ENCODE measurements at regions not wholly inside any gene's neighbourhood (a gene's known extent, or its start where the extent isn't known, plus 50 kb on each side); places are given as distances from the start of the nearest gene placed in this dataset.

DNA sequence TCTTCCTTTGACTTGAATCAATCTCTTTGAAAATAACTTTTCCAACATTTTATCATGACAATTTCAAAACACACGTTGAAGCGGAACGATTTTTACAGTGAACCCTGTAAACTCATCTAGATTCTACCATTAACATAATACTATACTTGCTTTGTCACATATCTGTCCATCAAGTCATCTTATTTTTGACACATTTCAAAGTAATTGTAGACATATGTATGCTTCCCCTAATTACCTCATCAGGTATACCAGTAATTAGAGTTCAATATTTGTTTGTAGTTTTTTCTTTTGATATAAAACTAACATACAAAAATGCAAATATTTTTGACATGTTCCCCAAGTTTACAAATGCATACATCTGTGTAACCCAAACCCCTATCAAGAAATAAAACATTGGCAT, 140.4 kb downstream of the DACT1 start:
- TF ChIP-seq, protein P1, sequence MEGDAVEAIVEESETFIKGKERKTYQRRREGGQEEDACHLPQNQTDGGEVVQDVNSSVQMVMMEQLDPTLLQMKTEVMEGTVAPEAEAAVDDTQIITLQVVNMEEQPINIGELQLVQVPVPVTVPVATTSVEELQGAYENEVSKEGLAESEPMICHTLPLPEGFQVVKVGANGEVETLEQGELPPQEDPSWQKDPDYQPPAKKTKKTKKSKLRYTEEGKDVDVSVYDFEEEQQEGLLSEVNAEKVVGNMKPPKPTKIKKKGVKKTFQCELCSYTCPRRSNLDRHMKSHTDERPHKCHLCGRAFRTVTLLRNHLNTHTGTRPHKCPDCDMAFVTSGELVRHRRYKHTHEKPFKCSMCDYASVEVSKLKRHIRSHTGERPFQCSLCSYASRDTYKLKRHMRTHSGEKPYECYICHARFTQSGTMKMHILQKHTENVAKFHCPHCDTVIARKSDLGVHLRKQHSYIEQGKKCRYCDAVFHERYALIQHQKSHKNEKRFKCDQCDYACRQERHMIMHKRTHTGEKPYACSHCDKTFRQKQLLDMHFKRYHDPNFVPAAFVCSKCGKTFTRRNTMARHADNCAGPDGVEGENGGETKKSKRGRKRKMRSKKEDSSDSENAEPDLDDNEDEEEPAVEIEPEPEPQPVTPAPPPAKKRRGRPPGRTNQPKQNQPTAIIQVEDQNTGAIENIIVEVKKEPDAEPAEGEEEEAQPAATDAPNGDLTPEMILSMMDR (IDR thresholded peaks at IDR 0.05; ENCODE audit: low read depth, low read length, missing control alignments): no peak
- no peak overlapping the region for H3K4me3 ChIP-seq (ENCODE audit: low read depth, low read length)
- no peak for DNase-seq (ENCODE audit: low read depth)

GRCh38 chr14:58779376-58779775, 141.6 kb downstream of the DACT1 start:
- H3K4me3 ChIP-seq (ENCODE audit: low read depth, low read length): no peak overlapping the region
- DNase-seq (ENCODE audit: low read depth): no peak
- TF ChIP-seq, protein P1 (IDR thresholded peaks at IDR 0.05; ENCODE audit: low read depth, low read length, missing control alignments): no peak

DNA sequence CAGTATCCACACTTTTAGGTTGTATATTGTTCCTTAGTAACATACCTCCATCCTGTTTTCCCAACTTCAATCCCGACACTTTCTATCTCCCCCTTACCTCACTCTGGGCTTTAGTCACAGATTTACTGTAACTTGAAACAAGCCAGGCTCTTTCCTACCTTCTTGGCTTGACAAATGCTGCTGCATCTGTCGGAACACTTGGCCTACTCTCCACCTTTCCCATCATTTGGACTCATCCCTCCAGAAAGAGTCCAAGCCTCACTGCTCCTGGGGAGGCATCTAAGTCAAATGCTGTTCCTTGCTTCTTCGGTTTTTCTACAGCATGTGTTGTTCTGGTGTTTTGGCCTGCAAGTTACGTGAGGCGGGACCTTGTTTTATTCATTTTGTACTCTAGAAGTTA, 142.4 kb downstream of the DACT1 start:
- TF ChIP-seq, protein P1 (IDR thresholded peaks at IDR 0.05; ENCODE audit: low read depth, low read length, missing control alignments): no peak
- no peak overlapping the region for H3K4me3 ChIP-seq (ENCODE audit: low read depth, low read length)
- DNase-seq (ENCODE audit: low read depth): no peak

- TF ChIP-seq, protein P1 (IDR thresholded peaks at IDR 0.05; ENCODE audit: low read depth, low read length, missing control alignments): no peak
- no peak for DNase-seq (ENCODE audit: low read depth)
- H3K4me3 ChIP-seq (ENCODE audit: low read depth, low read length): no peak overlapping the region
Observed at GRCh38 chr14:58780605-58781004, 142.8 kb downstream of the DACT1 start.

DNA sequence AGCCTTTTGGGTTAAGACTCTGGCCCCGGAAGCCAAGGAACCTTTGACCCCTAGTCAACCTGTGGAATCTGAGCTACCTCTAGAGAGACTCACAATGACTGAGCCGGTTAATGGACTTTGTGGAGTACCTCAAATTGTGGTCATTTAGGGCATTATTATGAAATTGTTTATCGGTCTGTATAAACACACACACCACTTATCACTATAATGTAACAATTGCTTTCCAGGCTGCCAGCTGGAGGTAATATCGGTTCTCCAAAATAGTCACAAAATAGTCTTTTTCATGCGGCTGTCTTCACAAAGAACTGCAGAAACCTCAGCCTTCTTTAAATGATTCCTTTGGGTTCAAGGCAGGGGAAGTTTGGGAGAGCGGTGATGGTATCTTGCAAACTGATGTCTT, 144.2 kb downstream of the DACT1 start:
- TF ChIP-seq, protein P1 (IDR thresholded peaks at IDR 0.05; ENCODE audit: low read depth, low read length, missing control alignments): no peak
- DNase-seq (ENCODE audit: low read depth): no peak

DNA sequence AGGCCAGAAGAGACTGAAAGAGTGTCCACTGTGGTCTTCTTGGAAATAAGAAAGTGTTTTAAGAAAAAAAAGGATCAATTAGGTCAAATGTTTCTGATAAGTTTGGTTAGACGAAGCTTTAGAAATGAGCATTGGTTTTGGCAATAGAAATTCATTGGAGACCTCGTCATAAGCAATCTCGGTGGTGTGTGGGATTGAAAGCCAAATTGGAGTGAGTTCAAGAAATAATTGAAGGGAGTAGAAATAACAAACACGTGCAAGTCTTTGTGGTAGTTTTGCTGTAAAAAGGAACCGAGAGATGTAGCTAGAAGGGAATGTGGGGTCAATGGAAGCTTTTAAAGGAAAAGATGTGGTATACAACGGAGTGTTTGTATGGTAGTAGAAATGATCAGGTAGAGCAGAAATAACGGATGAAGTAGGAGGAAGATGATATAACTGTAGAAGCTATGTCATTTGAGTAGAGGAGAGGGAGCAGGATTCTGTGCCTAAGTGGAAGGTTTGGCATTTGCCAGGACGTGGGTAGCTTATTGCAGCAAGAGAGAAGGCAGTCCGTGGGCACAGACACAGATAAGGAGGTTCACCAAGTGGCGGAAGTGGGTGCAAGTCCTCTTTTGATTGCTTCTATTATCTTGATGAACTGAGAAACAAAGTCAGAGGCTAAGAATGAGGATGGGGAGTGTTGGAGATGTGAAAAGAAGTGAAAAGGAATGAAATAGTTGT, 146.2 kb downstream of the DACT1 start:
- no peak for DNase-seq (ENCODE audit: low read depth)
- TF ChIP-seq, protein P1 (IDR thresholded peaks at IDR 0.05; ENCODE audit: low read depth, low read length, missing control alignments): no peak
- H3K4me3 ChIP-seq (ENCODE audit: low read depth, low read length): no peak overlapping the region

More for the DNA sequence above, 144.2 kb downstream of the DACT1 start:
- no peak overlapping the region for H3K4me3 ChIP-seq (ENCODE audit: low read depth, low read length)

DNA sequence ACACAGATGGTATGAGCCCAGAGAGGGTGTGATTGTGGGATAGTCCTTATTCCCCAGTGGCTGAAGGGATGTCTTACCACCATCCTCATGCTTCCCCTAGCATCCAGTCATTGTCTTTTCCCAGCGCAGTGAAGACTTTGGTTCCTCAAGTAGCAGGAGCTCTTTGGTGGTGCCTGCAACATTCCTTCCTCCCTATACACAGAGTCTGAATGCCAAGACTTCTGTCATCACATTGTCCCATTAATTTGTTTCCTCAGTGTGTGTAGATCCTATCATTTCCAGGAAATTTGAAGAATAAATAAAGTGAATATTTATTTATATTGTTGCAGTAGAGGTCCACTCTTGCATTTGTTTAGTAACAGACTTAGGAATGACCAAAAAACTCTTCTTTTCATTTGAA, 147.2 kb downstream of the DACT1 start:
- TF ChIP-seq, protein P1 (IDR thresholded peaks at IDR 0.05; ENCODE audit: low read depth, low read length, missing control alignments): no peak
- H3K4me3 ChIP-seq (ENCODE audit: low read depth, low read length): no peak overlapping the region
- no peak for DNase-seq (ENCODE audit: low read depth)
